CD1c-positive myeloid dendritic cell (primary cell): ENCODE measurements at regions not wholly inside any gene's neighbourhood (a gene's known extent, or its start where the extent isn't known, plus 50 kb on each side); places are given as distances from the start of the nearest gene placed in this dataset.

Experiments used
- DNase-seq: peaks from one replicate; pipeline ENCODE4 v3.0.0-alpha.2; 2016; ENCODE audit errors: extremely low spot score

- no peak for DNase-seq
These were observed 965.2 kb downstream of the TTLL7 start for GRCh38 chr1:83033682-83034081.

- DNase-seq = no peak
These were observed 969.0 kb downstream of the TTLL7 start for GRCh38 chr1:83029916-83030315.

DNA sequence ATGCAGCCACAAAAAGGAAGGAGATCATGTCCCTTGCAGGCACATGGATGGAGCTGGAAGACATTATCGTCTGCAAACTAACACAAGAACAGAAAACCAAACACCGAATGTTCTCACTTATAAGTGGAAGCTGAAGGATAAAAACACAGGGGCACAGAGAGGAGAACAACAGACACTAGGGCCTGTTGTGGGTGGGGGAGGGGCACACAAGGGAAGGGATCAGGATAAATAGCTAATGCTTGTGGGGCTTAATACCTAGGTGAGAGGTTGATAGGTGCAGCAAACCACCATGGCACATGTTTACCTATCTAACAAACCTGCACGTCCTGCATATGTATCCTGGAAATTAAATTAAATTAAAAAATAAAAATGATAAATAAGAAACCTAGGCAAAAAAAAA is 969.9 kb downstream of the TTLL7 start:
- DNase-seq = no peak

DNA sequence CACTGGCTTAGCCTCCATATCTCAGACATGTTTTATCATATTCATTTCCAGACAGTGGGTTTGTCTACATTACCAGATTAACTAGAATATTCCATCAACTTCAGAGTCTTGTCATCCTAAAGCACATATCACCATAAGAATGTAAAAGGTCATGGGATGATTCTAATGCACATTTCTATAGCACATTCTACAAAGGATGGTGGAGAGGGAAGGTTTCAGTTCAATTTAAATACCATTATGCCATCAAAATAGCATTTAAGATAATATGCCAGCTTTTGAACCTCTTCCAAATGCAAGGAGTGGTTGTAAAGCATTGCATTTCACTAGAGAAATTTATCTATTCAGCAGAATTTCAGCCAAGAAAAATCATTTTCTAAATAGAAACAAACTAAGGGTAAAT is 970.5 kb downstream of the TTLL7 start:
- DNase-seq = no peak

- DNase-seq = no peak
These were observed 971.4 kb downstream of the TTLL7 start for GRCh38 chr1:83027511-83027910.

GRCh38 chr1:83026745-83027144 is 972.2 kb downstream of the TTLL7 start:
- DNase-seq = no peak

GRCh38 chr1:83024251-83024767 is 974.6 kb downstream of the TTLL7 start:
- no peak for DNase-seq

GRCh38 chr1:83023212-83023611 is 975.7 kb downstream of the TTLL7 start:
- DNase-seq = no peak

DNA sequence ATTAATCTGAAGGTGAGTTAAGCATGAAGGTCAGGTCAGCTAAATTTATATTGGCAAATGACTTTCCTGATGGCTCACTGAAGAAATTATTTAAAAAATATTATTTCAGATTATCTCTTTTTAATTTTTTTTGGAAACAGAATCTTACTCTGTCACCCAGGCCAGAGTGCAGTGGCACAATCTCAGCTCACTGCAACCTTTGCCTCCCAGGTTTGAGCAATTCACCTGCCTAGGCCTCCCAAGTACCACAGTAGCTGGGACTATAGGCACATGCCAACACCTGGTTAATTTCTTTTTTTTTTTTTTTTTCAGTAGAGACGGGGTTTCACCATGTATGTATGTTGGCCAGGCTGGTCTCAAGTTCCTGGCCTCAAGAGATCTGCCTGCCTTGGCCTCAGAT is 976.7 kb downstream of the TTLL7 start:
- DNase-seq = no peak

GRCh38 chr1:83017701-83018100 is 981.2 kb downstream of the TTLL7 start:
- DNase-seq = no peak

DNA sequence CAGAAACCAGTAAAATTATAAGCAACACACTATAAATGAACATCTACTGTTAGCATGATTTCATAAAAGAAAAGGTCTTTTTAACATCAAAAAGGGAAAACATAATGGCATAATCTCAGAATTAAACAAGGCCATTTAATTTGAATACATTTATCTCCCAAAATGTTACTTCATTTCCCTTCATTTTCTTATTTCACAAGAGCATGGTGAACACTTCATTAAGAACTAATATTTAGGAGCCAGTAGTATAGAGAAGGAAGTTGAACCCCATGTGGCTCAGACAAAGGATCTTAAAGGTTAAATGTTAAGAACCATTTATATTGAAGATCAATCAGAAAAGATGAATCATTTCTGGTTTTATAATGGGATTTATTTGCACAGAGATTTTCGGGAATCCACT is 981.7 kb downstream of the TTLL7 start:
- DNase-seq = no peak

DNA sequence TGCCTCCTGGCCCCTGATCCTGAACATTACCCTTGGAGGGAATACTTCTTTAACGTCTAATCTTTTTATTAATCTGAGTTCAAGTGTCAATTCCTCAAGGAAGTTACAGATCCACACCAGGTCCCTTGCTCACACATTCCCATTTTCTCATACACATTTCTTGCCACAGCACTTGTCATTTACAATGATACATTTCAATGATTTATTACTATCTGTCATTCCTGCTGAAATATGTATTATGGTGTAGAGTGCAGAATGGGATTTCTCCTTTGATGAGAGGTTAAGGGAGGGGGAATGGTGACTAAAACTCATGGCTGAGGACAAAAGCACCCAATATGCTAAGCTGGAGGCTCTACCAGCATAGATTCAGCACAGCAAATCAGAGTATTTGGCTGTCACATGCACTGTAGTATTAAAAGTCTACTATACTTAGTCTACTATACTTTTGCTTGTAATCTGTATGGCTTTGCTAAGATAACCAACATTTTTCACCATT is 982.5 kb downstream of the TTLL7 start:
- DNase-seq = no peak

DNA sequence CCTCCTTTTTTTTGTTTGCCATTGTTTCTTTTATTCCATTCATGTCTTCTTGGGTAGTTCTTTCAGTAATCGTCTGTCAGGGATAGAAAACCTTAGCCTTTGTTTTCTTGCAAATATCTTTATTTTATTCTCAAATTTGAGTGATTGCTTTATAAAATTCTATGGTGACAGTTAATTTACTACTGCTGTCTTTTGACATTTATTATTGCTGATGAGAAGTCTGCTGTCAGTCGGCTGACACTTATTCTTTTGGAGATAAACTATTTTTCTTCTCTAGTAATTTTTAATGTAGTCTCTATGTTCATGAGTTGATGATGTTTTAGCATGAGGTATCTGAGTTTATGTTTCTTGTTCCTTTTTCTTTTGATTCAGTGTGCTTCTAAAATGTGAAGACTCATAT is 983.8 kb downstream of the TTLL7 start:
- no peak for DNase-seq

DNA sequence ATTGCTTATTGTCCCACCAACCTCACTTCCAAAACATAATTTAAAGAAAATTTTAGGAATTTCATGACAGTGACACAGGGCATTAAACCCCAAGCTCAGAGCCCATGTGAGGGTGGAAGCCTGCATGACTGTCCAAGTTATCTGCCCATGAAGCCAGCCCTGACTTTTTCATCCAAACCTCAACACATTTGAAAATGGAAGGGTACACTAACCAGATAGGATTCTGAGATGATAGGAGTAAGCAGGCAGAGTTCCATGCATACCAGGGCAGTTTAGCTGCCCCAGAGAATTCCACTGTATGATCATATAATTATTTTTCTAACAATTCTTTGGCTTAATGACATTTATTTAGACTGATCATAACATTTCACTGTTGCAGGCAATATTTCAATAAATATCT is 986.0 kb downstream of the TTLL7 start:
- no peak for DNase-seq

- no peak for DNase-seq
These were observed 987.7 kb downstream of the TTLL7 start for GRCh38 chr1:83011265-83011664.

GRCh38 chr1:83006271-83006670 is 992.7 kb downstream of the TTLL7 start:
- no peak for DNase-seq

DNA sequence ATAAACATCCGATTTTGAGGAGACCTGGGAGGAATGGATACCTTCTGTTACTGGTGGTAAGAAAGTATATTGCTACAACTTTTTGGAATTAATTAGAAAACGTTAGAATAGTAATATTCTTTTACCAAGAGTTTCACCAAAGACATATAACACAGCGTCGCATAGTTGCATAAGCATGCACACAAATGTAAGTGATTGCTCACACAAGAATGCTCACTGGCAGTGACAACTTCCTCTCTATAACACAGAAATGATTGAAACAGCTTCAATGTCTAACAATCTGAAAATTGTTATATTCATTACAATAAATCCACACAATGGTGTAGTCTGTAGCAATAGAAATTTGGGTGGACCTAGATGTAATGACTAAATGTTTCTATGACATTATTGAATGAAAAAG is 998.6 kb downstream of the TTLL7 start:
- no peak for DNase-seq

GRCh38 chr1:82995951-82996350 is 1003.0 kb downstream of the TTLL7 start:
- no peak for DNase-seq

DNA sequence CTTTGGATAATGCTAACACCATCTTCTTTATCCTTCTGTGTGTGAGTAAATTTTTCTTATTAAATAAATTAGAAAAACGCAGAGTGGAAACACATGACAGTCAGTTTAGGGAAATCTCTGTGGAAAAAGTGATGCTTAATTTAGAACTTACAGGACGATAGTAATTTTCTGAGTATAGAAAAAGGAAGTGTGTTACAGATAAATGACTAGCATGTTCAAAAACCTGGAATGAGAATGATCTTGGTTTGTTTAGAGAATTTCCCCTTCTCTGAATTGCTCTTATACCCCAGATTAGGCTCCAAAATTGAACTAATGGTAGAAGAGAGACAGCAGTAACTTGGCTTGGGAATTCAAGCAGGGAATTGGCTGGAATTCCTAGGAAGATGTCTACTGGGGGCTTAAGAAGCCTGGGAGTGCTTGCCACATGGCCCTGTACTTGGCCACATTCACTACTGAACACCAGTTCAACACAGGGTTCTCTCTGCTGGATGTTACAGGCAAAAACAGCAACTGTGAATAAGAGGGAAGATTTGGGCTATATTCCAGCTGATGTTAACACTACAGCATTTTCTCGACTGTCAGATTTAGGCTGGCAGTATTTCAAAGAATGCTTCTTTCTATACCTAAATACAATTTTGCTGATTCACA is 1004.2 kb downstream of the TTLL7 start:
- DNase-seq = no peak

DNA sequence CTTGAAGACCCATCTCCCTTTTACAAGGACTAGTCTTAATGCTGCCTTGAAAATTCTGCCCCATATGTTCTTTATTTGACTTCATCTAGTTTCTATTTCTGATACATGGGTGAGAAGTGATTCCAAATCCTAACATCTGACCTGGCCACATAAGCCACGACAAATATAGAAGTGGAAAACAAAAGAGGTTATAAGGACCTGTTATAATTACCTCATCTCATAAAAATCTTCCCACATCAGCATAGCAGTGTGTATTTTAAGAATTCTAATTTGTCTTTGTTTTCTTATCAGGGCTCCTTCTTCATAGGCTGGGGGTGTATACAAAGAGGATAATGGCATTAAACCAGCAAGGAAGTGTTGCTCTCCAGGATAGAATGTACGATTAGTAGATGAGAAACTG is 1007.4 kb downstream of the TTLL7 start:
- DNase-seq = no peak

DNA sequence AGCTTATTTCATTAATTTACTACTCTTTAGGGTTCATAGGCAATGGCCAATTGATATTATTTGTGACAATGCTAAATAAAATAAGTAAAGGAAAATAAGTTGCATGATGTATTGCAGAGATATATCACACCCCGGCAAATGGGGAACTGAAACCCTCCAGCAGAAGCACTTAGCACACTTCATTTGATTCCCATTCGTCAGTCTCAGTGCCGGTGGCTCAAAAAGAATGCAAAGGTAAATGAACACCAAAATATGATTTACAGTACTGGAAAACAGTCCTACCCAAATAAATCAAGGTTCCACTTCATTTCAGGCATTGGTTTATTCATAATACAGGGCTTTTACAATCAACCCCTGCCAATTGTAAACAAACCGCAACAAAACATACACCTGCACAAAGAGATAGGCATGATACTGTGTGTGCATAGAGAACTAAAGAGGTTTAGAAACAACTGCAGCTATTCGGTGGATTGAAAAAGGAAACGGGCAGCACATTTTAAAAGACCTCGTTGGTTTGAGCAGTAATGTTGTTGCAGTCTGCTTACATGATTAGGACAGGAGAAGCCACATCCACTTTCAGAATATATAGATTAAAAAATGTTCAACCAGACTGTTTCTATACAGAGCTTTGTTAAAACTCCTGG is 1019.2 kb downstream of the TTLL7 start:
- DNase-seq = peak; percentile 14

GRCh38 chr1:82978461-82979324 is 1020.2 kb downstream of the TTLL7 start:
- no peak for DNase-seq
